HEK293T (cell line): ENCODE measurements at regions not wholly inside any gene's neighbourhood (a gene's known extent, or its start where the extent isn't known, plus 50 kb on each side); places are given as distances from the start of the nearest gene placed in this dataset.
"Not testable (repeated sequence)": the region's sequence is repeated elsewhere in the genome, so short reads cannot be mapped to it uniquely, and the experiment has no call there.

Experiments
- ARNT ChIP-seq: fragments of 450-650 bp; IDR thresholded peaks from 2 replicates; pipeline ENCODE4 v1.6.1; 2017; ENCODE audit warnings: mild to moderate bottlenecking
- BHLHE40 ChIP-seq: fragments of 450-650 bp; IDR thresholded peaks from 2 replicates; pipeline ENCODE4 v1.6.1; 2016; ENCODE audit warnings: mild to moderate bottlenecking, moderate library complexity, borderline replicate concordance
- ELF4 ChIP-seq: fragments of 450-650 bp; IDR thresholded peaks from 2 replicates; pipeline ENCODE4 v1.6.1; 2017; ENCODE audit warnings: antibody characterized with exemption
- FOXA1 ChIP-seq: fragments of 450-650 bp; IDR thresholded peaks from 2 replicates; pipeline ENCODE4 v1.6.1; 2016; ENCODE audit warnings: mild to moderate bottlenecking
- FOXK2 ChIP-seq: fragments of 450-650 bp; IDR thresholded peaks from 2 replicates; pipeline ENCODE4 v1.6.1; 2016; ENCODE audit warnings: mild to moderate bottlenecking
- FOXM1 ChIP-seq: fragments of 450-650 bp; IDR thresholded peaks from 2 replicates; pipeline ENCODE4 v1.6.1; 2017; ENCODE audit warnings: mild to moderate bottlenecking, borderline replicate concordance
- LEF1 ChIP-seq: fragments of 450-650 bp; IDR thresholded peaks from 2 replicates; pipeline ENCODE4 v1.6.1; 2017; ENCODE audit warnings: mild to moderate bottlenecking, borderline replicate concordance
- NFRKB ChIP-seq: fragments of 450-650 bp; IDR thresholded peaks from 2 replicates; pipeline ENCODE4 v1.6.1; 2016; ENCODE audit warnings: mild to moderate bottlenecking, moderate library complexity
- SP1 ChIP-seq: fragments of 450-650 bp; IDR thresholded peaks from 2 replicates; pipeline ENCODE4 v1.6.1; 2017
- SUZ12 ChIP-seq: fragments of 450-650 bp; IDR thresholded peaks from 2 replicates; pipeline ENCODE4 v1.6.1; 2016; ENCODE audit warnings: mild to moderate bottlenecking
- TARDBP ChIP-seq: fragments of 450-650 bp; IDR thresholded peaks from 2 replicates; pipeline ENCODE4 v1.6.1; 2016
- ZNF384 ChIP-seq: fragments of 450-650 bp; IDR thresholded peaks from 2 replicates; pipeline ENCODE4 v1.6.1; 2016

DNA sequence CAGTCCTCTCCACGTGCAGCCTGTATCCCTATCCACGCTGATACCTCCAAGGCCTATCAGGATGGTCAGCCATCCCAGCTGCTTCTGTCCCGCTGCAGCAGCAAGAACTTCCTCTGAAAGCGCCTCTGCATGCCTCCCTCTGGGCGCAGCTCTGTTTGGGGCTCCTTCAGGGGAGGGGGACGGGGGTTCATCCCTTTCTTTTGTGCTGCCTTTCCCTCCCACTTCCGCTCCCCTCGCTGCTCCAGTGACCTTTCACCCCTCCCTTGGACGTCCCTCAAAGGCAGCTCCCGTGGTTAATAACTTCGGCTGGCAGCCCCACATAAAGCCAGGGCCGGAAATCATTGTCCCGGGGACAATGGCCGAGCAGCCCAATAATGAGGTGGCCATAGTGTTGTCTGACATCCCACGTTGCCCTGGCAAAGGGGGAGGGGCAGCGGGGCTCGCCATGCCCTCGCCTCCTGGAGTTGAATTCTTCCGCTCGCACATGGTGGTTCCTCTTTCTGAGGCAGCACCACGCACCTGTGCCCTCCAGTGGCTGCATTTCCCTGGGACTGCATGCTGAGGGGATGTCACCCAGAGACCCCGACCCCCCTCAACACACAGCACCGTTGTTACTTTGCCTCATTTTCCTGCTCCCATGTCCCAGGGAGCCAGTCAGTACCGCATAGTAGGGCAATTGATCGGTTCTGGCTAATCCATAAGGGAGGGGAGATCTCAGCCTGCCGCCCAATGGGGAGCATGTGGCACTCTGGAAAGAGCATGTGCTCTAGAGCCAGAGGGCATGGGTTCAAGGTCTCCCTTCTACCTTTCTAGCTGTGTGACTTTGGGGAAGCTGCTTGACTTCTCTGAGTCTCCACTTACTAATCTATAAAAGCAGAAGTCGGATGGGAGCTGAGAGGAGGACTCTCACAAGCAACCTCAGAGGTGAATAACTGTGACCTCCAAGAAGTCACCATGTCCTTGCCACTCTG, 72.0 kb downstream of the TRIM43 start:
- not testable (repeated sequence) for TF ChIP-seq ELF4, FOXM1, NFRKB, SP1, FOXA1, ZNF384, TARDBP, SUZ12, ARNT, LEF1, BHLHE40, FOXK2
